GM12873 (cell line): ENCODE measurements at regions not wholly inside any gene's neighbourhood (a gene's known extent, or its start where the extent isn't known, plus 50 kb on each side); places are given as distances from the start of the nearest gene placed in this dataset.

Experiments
- CTCF ChIP-seq: IDR thresholded peaks from 2 replicates; pipeline ENCODE4 v1.5.1; 2012; ENCODE audit warnings: low read depth, mild to moderate bottlenecking, moderate library complexity, low read length, control low read depth; ENCODE audit not compliant: insufficient read depth; ENCODE audit errors: missing control alignments

GRCh38 chr13:44136696-44137268 is 236.8 kb upstream of the SERP2 start:
- TF ChIP-seq CTCF = no peak

- TF ChIP-seq CTCF = no peak
Measured at GRCh38 chr13:44137466-44137865, 236.2 kb upstream of the SERP2 start.

GRCh38 chr13:44140146-44140545 is 233.5 kb upstream of the SERP2 start:
- no peak for TF ChIP-seq CTCF

- no peak for TF ChIP-seq CTCF
Measured at GRCh38 chr13:44140888-44141724, 232.5 kb upstream of the SERP2 start.

- TF ChIP-seq CTCF = no peak
Measured at GRCh38 chr13:44141725-44142539, 231.7 kb upstream of the SERP2 start.

GRCh38 chr13:44142540-44142867 is 231.1 kb upstream of the SERP2 start:
- no peak for TF ChIP-seq CTCF
